H1 (cell line): ENCODE measurements at regions not wholly inside any gene's neighbourhood (a gene's known extent, or its start where the extent isn't known, plus 50 kb on each side); places are given as distances from the start of the nearest gene placed in this dataset.

Experiments
- BCL11A ChIP-seq, 2 experiments: IDR thresholded peaks; one replicate each; pipeline ENCODE4 v1.6.1; 2011; ENCODE audit warnings: low read depth in 2 of 2, low read length in 2 of 2, mild to moderate bottlenecking in 2 of 2
- CBX8 ChIP-seq: fragments of 300-800, 300-1000 bp; sonication (generic); IDR thresholded peaks from 2 replicates; pipeline ENCODE4 v1.7.1; 2016; ENCODE audit warnings: low read depth, low read length, borderline replicate concordance
- CHD7 ChIP-seq: fragments of 300-600 bp; sonication (generic); IDR thresholded peaks from 2 replicates; pipeline ENCODE4 v1.7.1; 2012; ENCODE audit warnings: low read length, moderate library complexity, mild to moderate bottlenecking, inconsistent platforms; ENCODE audit not compliant: insufficient replicate concordance
- CTCF ChIP-seq, 3 experiments: IDR thresholded peaks; 1 replicate in 2 of 3; 2 replicates in 1 of 3; pipeline versions ENCODE4 v1.5.1 to v1.6.1; 2011; ENCODE audit warnings: low read length in 3 of 3, mild to moderate bottlenecking in 3 of 3, inconsistent platforms in 2 of 3, low read depth in 1 of 3, moderate library complexity in 1 of 3; ENCODE audit not compliant: insufficient read depth in 1 of 3; ENCODE audit errors: control extremely low read depth in 1 of 3
- KDM4A ChIP-seq: IDR thresholded peaks from one replicate; pipeline ENCODE4 v1.7.1; 2012; ENCODE audit warnings: low read depth, mild to moderate bottlenecking, moderate library complexity, low read length, inconsistent platforms; ENCODE audit not compliant: severe bottlenecking
- MAX ChIP-seq: IDR thresholded peaks from 2 replicates; pipeline ENCODE4 v1.6.1; 2012; ENCODE audit warnings: inconsistent platforms
- NANOG ChIP-seq: IDR thresholded peaks from 2 replicates; pipeline ENCODE4 v1.6.1; 2011; ENCODE audit warnings: low read length, low read depth, mild to moderate bottlenecking, inconsistent platforms; ENCODE audit not compliant: insufficient read depth, poor library complexity, severe bottlenecking
- POLR2A ChIP-seq, 2 experiments: IDR thresholded peaks; 1 replicate in 1 of 2; 2 replicates in 1 of 2; pipeline ENCODE4 v1.6.1; 2011; ENCODE audit warnings: low read depth in 2 of 2, low read length in 2 of 2, mild to moderate bottlenecking in 2 of 2; ENCODE audit errors: control extremely low read depth in 1 of 2
- SIRT6 ChIP-seq: IDR thresholded peaks from one replicate; pipeline ENCODE4 v1.7.1; 2012; ENCODE audit warnings: low read length, inconsistent platforms

- no peak for TF ChIP-seq CHD7
- TF ChIP-seq BCL11A (IDR thresholded peaks at IDR 0.05; ENCODE audit: low read depth in 2 of 2, low read length in 2 of 2), result no peak
- no peak for TF ChIP-seq CBX8
- TF ChIP-seq SIRT6, result no peak
- no peak for TF ChIP-seq POLR2A (IDR thresholded peaks at IDR 0.05; ENCODE audit: control extremely low read depth in 1 of 2, low read depth in 2 of 2, low read length in 2 of 2)
- no peak for TF ChIP-seq CTCF (IDR thresholded peaks at IDR 0.05; ENCODE audit: control extremely low read depth in 1 of 3, insufficient read depth in 1 of 3, low read depth in 1 of 3, low read length in 3 of 3)
- no peak for TF ChIP-seq NANOG
- TF ChIP-seq KDM4A, result no peak
- TF ChIP-seq MAX, result no peak
These were observed 115.7 kb downstream of the MATN1 start (continued) for GRCh38 chr1:30607723-30608122.
